ENCODE measurements at regions not wholly inside any gene's neighbourhood (a gene's known extent, or its start where the extent isn't known, plus 50 kb on each side); places are given as distances from the start of the nearest gene placed in this dataset.

GRCh38 chr9:135260221-135261180 is 173.0 kb downstream of the OLFM1 start:
- TF ChIP-seq CTCF (IDR thresholded peaks at IDR 0.05) = no peak
- TF ChIP-seq POLR2A (IDR thresholded peaks at IDR 0.05) = no peak
